GM19468 (cell line): ENCODE measurements at regions not wholly inside any gene's neighbourhood (a gene's known extent, or its start where the extent isn't known, plus 50 kb on each side); places are given as distances from the start of the nearest gene placed in this dataset.
"Not testable (repeated sequence)": the region's sequence is repeated elsewhere in the genome, so short reads cannot be mapped to it uniquely, and the experiment has no call there.

Experiments
- ATAC-seq: cut with Tn5 transposase; IDR thresholded peaks from one replicate; pipeline ENCODE4 v1.9.1; 2021; ENCODE audit warnings: mild to moderate bottlenecking, moderate library complexity, moderate number of reproducible peaks; ENCODE audit not compliant: unreplicated experiment; ENCODE audit errors: extremely low read depth

DNA sequence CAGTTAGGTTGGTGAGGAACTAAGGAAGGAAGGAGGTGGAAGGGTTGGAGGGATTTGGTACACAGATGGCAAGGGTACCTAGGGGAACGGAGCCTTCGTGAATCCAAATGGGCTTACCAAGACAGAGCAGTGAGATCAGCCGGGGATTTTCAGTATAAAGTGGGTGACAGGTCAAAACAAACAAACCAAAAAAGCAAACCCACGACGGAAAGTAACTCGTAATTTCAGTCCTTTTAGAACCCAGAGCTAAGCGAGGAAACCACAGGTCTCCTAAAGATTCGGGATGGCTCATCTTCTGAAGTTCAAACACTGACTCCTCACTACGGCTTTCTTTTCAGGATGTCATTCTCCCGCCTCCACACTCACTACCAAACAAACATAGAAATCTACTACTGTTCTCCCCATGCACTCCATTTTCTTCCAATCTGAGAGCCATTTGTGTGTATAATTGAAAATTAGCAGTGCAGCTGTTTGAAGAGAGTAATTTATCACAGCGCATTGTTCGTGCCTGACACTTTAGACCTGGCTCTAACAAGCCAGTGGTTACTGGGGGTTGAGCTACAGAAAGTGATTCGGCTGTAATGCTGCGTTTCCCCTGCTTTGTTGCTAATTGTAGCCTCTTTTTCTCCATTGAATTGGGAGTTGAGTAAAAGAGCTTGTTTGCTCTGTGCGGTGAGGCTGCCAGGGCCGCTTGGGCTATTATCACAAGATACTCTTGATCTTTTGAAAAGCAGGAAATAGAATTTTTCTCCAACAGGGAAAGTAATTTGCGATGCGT lies 64.7 kb upstream of the CCDC39 start:
- no peak for ATAC-seq

GRCh38 chr3:180747805-180748361 lies 68.6 kb upstream of the CCDC39 start:
- ATAC-seq = no peak

DNA sequence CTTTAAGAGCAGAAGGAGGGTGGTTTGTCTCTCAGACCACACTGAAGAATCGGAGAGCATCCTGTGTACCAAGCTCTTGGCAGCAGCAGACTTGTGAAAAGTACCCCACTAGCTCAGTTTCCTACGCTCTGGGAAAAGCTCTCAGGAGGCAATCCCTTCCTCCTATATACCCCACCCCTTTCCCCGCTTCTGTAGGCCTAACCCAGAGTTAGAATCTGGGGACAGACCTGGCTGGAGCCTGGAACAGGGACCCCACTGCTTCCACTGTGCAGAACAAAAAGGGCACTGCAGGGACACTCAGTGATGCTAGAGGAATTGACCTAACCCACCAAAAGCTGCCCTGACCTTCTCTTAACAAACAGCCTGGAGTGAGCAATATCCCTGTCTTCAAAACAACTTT lies 70.0 kb upstream of the CCDC39 start:
- no peak for ATAC-seq

DNA sequence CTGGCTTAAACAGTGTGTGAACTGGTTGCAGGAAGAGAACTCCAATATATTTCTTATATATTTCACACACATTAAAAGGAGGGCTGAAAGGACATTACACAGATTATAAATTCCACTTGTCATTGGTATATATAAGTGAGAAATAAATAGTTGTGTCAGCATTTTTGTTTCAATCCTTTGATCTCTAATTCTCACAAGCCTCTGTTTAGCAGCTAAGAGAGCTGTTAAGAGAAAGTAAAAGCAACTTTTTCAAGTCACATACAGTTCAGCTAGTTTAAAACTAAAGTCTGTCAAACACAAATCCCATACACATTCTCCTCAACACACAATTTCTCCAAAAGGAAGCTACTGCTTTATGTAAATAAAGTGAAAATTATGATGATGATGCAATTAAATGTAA lies 70.5 kb upstream of the CCDC39 start:
- no peak for ATAC-seq

DNA sequence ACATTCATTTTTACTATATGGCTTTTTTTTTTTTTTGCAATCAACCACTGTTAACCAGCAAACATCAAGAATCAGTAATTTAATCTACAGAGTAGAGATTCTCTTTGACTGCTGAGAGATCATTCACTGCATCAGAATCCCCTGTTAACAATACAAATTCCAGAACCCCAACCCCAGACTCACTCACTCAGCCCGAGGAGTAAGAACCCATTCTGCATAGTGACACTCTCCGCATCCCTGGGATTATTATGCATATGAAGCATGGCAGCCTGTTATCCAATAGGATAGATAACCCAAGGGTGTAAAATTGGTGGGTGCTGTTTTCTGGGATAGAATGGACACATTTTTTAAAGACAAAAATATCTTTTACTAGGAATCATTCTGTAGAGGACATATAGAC lies 76.3 kb upstream of the CCDC39 start:
- no peak for ATAC-seq

- no peak for ATAC-seq
These were observed 83.6 kb upstream of the CCDC39 start for GRCh38 chr3:180762866-180763265.

- ATAC-seq = no peak
These were observed 85.2 kb upstream of the CCDC39 start for GRCh38 chr3:180764481-180764880.

DNA sequence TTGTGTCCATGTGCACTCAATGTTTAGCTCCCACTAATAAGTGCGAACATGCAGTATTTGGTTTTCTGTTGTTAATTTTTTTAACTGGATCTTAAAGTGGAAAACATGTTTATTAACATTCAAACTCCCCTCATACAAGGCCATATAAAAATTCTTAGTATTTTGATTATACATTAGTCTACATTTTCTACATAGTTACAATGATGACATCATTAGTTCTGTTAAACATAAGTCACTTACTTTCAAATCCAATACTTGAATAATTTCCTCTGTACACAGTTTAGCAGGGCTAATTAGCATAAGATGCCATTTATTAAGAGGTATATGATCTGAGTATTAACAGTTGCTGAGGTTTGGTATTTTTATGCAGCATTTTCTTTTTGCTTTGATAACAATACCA lies 91.3 kb upstream of the CCDC39 start:
- ATAC-seq = no peak

- ATAC-seq = no peak
These were observed 97.1 kb upstream of the CCDC39 start for GRCh38 chr3:180776433-180776832.

DNA sequence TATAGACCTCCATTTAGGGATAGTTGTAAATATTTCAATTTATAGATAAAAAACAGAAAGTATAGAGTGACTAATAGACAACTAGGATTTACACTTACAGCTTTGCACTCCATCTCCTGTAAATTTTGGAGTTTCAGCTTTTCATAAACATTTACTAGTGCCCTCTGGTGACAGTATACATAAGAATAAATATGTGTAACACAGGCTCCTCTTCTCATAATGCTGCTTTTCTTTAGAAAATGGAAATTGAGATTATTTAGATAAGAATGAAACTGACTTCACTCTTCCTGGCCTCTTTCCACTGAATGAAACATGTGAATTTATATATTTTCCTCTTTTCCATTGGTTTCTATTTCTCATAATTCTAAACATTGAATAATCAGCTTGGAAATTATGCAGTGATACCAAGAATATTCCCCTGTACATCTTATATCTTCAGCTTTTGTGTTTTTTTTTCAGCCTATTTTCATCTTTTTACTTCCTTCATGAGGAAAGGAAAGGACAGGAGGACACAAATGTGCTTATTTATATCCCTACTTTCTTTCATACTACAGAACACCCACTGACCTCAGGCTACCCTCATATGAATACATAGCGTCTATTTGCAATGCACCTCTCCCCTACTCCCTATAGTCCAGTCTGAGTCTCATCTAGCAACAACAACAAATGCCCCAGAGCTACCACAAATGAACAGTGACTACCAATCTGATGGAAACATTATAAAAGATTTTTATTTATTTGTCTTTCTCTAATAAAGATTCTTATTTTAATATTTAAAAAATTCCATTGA lies 103.1 kb upstream of the CCDC39 start:
- ATAC-seq = no peak

DNA sequence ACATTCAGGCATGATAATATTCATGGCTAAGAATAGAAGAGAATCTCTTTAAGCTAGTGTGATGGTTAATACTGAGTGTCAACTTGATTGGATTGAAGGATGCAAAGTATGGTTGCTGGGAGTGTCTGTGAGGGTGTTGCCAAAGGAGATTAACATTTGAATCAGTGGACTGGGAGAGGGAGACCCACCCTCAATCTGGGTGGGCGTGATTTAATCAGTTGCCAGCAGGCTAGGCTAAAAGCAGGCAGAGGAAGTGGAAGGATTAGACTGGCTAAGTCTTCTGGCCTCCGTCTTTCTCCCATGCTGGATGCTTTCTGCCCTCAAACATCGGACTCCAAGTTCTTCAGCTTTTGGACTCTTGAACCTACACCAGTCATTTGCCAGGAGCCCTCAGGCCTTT lies 106.9 kb upstream of the CCDC39 start:
- not testable (repeated sequence) for ATAC-seq

- ATAC-seq = no peak
These were observed 110.5 kb upstream of the CCDC39 start for GRCh38 chr3:180789774-180790173.

DNA sequence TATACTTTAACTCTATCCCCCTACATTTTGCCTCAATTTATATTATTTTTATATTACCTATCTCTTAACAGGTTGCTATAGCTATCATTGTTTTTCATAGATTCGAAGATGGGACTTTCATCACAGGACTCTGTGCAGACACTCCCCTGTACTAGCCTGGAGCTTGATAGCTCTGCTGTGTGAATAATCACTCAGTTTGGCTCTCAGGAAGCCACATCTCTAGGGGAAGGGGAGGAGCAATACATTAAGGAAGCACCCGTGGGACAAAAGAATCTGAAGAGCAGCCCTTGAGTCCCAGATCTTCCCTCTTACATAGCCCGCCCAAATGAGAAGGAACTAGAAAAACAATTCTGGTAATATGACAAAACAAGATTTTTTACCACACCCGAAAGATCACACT lies 114.3 kb upstream of the FXR1 start:
- ATAC-seq = no peak

GRCh38 chr3:180802837-180803236 lies 109.6 kb upstream of the FXR1 start:
- ATAC-seq = peak; percentile 46

DNA sequence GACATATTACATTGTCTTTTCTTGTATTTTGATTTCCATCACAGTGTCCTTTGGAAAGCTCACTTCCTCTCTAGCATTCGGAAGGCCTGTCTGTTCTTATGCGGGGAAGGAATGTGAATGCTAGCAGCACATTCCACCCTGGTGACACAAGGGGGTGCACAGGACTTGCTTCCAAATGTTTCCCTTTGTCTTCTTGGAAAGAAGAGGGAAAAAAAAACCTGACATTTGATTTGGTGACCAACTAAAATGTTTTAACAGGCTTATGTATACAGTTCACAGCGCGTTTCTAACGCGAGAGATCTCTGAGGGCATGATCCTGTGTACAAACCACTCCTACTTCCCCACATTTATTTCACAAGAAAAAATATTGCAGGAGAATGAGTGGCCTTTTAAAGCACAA lies 107.6 kb upstream of the FXR1 start:
- ATAC-seq = no peak

DNA sequence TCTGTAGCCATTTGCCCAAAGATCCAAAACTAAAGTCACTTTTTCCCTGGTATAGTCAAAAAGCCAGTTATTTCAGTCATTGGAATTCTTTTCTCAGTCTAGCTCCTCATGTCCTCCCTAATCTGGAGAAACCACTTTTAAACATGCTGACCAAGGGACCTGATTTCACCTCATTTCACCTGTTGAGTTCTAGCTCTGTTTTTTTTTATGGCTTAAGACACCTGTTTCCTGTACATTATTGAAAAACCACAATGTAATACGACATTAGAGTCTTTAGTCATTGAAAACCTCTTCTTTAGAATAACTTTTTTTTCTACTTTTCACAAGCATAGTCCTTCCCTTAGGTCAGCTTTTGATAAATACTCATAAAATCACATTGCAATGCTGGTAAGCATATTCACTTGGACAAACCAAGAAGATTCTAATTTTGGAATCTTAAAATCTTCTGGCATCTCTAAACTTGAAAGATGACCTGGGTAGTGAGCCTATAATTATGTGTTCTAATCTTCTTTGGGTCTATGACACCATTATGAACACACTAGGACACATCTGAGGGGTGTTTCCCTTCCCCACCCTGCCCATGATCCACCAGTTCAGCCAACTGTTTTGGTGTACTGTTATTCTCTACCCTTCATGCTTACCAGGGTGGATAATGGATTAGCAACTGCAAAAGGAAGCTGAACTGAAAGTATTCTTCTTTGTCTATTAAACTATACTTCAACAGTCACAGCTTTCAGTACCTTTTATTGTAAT lies 103.5 kb upstream of the FXR1 start:
- ATAC-seq = no peak

DNA sequence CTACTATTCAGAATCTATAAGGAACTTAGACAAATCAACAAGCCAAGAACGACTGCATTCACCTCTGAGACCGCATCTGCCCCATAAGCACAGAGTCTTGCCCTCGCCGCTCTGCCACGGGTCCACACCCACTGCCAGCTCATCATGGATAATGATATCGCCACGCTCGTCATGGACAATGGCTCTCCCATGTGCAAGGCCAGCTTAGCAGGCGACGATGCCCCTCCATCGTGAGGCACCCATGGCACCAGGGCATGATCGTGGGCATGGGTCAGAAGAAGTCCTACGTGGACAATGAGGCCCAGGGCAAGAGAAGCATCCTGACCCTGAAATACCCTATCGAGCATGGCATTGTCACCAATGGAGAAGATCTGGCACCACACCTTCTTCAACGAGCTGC lies 92.1 kb upstream of the FXR1 start:
- ATAC-seq = no peak

- ATAC-seq = no peak
These were observed 86.5 kb upstream of the FXR1 start for GRCh38 chr3:180825964-180826363.

GRCh38 chr3:180827171-180827570 lies 85.3 kb upstream of the FXR1 start:
- no peak for ATAC-seq

- no peak for ATAC-seq
These were observed 84.3 kb upstream of the FXR1 start for GRCh38 chr3:180828001-180828720.
